Type B pancreatic cell (in vitro differentiated cells): ENCODE measurements at regions not wholly inside any gene's neighbourhood (a gene's known extent, or its start where the extent isn't known, plus 50 kb on each side); places are given as distances from the start of the nearest gene placed in this dataset.
"Not testable (repeated sequence)": the region's sequence is repeated elsewhere in the genome, so short reads cannot be mapped to it uniquely, and the experiment has no call there.

Source experiments
- DNase-seq: peaks from one replicate; pipeline ENCODE4 v3.0.0; 2021; ENCODE audit warnings: mixed read lengths; ENCODE audit not compliant: unreplicated experiment; ENCODE audit errors: extremely low spot score
- H3K27ac Mint-ChIP-seq: 2 replicates; pipeline ENCODE4 v1.8.0; 2021; ENCODE audit warnings: mild to moderate bottlenecking, mixed read lengths
- H3K27me3 Mint-ChIP-seq: 2 replicates; pipeline ENCODE4 v1.8.0; 2021; ENCODE audit warnings: mixed read lengths
- H3K36me3 Mint-ChIP-seq: 2 replicates; pipeline ENCODE4 v1.8.0; 2021; ENCODE audit warnings: mixed read lengths
- H3K4me1 Mint-ChIP-seq: one replicate; pipeline ENCODE4 v1.8.0; 2021; ENCODE audit warnings: mixed read lengths; ENCODE audit not compliant: unreplicated experiment
- H3K4me3 Mint-ChIP-seq: 2 replicates; pipeline ENCODE4 v1.8.0; 2021; ENCODE audit warnings: mild to moderate bottlenecking, mixed read lengths
- H3K9me3 Mint-ChIP-seq: 2 replicates; pipeline ENCODE4 v1.8.0; 2021; ENCODE audit warnings: mixed read lengths
- CTCF ChIP-seq: fragments of 200-600 bp; sonication (generic); conservative IDR thresholded peaks from 2 replicates; pipeline ENCODE4 v1.5.0; 2021; ENCODE audit warnings: antibody characterized with exemption, mild to moderate bottlenecking

GRCh38 chr3:3433711-3434110 is 254.2 kb upstream of the CRBN start:
- Mint-ChIP-seq H3K36me3 (no peaks in the 10 kb centered on the region), H3K4me1 (no peaks in the 10 kb centered on the region), H3K27me3 (peaks cover 30% of the 10 kb centered on the region), H3K27ac (no peak overlapping the region), H3K9me3 (peaks cover 8% of the 10 kb centered on the region), H3K4me3 (no peak overlapping the region)
- no peak for TF ChIP-seq CTCF
- no peak for DNase-seq

GRCh38 chr3:3429841-3430240 is 250.3 kb upstream of the CRBN start:
- Mint-ChIP-seq H3K4me3 (no peak overlapping the region), H3K27ac (no peak overlapping the region), H3K9me3 (peaks cover 8% of the 10 kb centered on the region), H3K27me3 (peaks cover 20% of the 10 kb centered on the region), H3K4me1 (no peaks in the 10 kb centered on the region), H3K36me3 (no peaks in the 10 kb centered on the region)
- DNase-seq, result no peak
- no peak for TF ChIP-seq CTCF

- H3K4me3 Mint-ChIP-seq, DNase-seq, H3K27me3 Mint-ChIP-seq, H3K4me1 Mint-ChIP-seq, H3K36me3 Mint-ChIP-seq, H3K27ac Mint-ChIP-seq: not testable (repeated sequence)
- peaks cover 40% of the 10 kb centered on the region for H3K9me3 Mint-ChIP-seq
Observed at GRCh38 chr3:3407707-3408106, 228.2 kb upstream of the CRBN start.

- no peak overlapping the region for H3K4me3 Mint-ChIP-seq
- peaks cover 28% of the 10 kb centered on the region for H3K9me3 Mint-ChIP-seq
- peaks cover 4% of the 10 kb centered on the region for H3K36me3 Mint-ChIP-seq
- no peaks in the 10 kb centered on the region for H3K4me1 Mint-ChIP-seq
- no peak overlapping the region for H3K27ac Mint-ChIP-seq
- H3K27me3 Mint-ChIP-seq, result no peaks in the 10 kb centered on the region
- no peak for TF ChIP-seq CTCF
- DNase-seq, result no peak
Observed at GRCh38 chr3:3405131-3405530, 225.6 kb upstream of the CRBN start.

GRCh38 chr3:3403700-3404099 is 224.2 kb upstream of the CRBN start:
- no peak overlapping the region for H3K4me3 Mint-ChIP-seq
- no peaks in the 10 kb centered on the region for H3K27me3 Mint-ChIP-seq
- no peak for TF ChIP-seq CTCF
- H3K36me3 Mint-ChIP-seq, result peaks cover 5% of the 10 kb centered on the region
- no peak for DNase-seq
- H3K9me3 Mint-ChIP-seq, result peaks cover 31% of the 10 kb centered on the region
- H3K4me1 Mint-ChIP-seq, result no peaks in the 10 kb centered on the region
- H3K27ac Mint-ChIP-seq, result no peak overlapping the region

- DNase-seq, result no peak
- no peak overlapping the region for H3K27ac Mint-ChIP-seq
- H3K4me3 Mint-ChIP-seq, result no peak overlapping the region
- no peaks in the 10 kb centered on the region for H3K36me3 Mint-ChIP-seq
- H3K4me1 Mint-ChIP-seq, result no peaks in the 10 kb centered on the region
- TF ChIP-seq CTCF, result no peak
- H3K27me3 Mint-ChIP-seq, result no peaks in the 10 kb centered on the region
- peaks cover 4% of the 10 kb centered on the region for H3K9me3 Mint-ChIP-seq
Observed at GRCh38 chr3:3392946-3393345, 213.5 kb upstream of the CRBN start.
